Activated T-helper 17 cell treated with anti-CD3 and anti-CD28 coated beads, Interleukin-2, amount 50 U/mL, for 72 hours (primary cell): ENCODE measurements at regions not wholly inside any gene's neighbourhood (a gene's known extent, or its start where the extent isn't known, plus 50 kb on each side); places are given as distances from the start of the nearest gene placed in this dataset.

Source experiments
- ATAC-seq: fragments of 150-1000 bp; cut with Tn5 transposase; replicated peaks from 2 replicates; pipeline ENCODE4 v1.10.0; 2021; ENCODE audit warnings: mild to moderate bottlenecking, moderate library complexity
- H3K27ac Mint-ChIP-seq: one replicate; pipeline ENCODE4 v1.8.0; 2022; ENCODE audit warnings: mixed read lengths
- H3K27me3 Mint-ChIP-seq: one replicate; pipeline ENCODE4 v1.8.0; 2022; ENCODE audit warnings: mixed read lengths
- H3K36me3 Mint-ChIP-seq: one replicate; pipeline ENCODE4 v1.8.0; 2022; ENCODE audit warnings: low read depth, mild to moderate bottlenecking, mixed read lengths
- H3K4me1 Mint-ChIP-seq: one replicate; pipeline ENCODE4 v1.8.0; 2022; ENCODE audit warnings: mixed read lengths
- H3K4me3 Mint-ChIP-seq: one replicate; pipeline ENCODE4 v1.8.0; 2022; ENCODE audit warnings: mild to moderate bottlenecking, mixed read lengths
- H3K9me3 Mint-ChIP-seq: one replicate; pipeline ENCODE4 v1.8.0; 2022; ENCODE audit warnings: mixed read lengths

DNA sequence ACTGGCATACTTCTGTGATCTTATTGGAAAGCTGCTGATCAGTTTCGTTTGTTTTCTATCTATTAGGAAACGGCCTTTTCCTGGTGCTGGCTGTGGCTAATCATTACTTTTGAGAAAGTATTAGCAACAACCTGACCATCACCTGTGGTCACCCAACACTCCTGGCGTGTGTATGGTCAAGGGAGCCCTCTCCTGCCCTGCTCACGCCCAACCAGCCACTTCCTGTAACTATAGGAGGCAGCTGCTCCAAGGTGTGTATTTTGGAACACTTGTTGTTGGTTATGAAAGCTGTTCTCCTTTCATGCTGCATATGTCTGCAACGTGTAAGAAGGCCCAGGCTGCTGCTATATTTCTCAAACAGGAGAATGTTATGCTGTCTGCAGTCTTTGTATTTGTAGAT lies 1582.8 kb downstream of the AACS start:
- Mint-ChIP-seq H3K27ac (no peak overlapping the region), H3K9me3 (peaks cover 12% of the 10 kb centered on the region), H3K36me3 (no peaks in the 10 kb centered on the region), H3K4me1 (no peaks in the 10 kb centered on the region), H3K27me3 (peaks cover 7% of the 10 kb centered on the region), H3K4me3 (no peak overlapping the region)
- ATAC-seq = no peak

GRCh38 chr12:126651133-126651532 lies 1585.9 kb downstream of the AACS start:
- Mint-ChIP-seq H3K4me3 (no peak overlapping the region), H3K27me3 (peaks cover 3% of the 10 kb centered on the region), H3K27ac (no peak overlapping the region), H3K4me1 (no peaks in the 10 kb centered on the region), H3K36me3 (no peaks in the 10 kb centered on the region), H3K9me3 (no peaks in the 10 kb centered on the region)
- no peak for ATAC-seq

- Mint-ChIP-seq H3K27me3 (peaks cover 20% of the 10 kb centered on the region), H3K4me1 (no peaks in the 10 kb centered on the region), H3K27ac (no peak overlapping the region), H3K9me3 (peaks cover 37% of the 10 kb centered on the region), H3K4me3 (no peak overlapping the region), H3K36me3 (no peaks in the 10 kb centered on the region)
- ATAC-seq = no peak
Measured at GRCh38 chr12:126663304-126664094, 1598.3 kb downstream of the AACS start.

DNA sequence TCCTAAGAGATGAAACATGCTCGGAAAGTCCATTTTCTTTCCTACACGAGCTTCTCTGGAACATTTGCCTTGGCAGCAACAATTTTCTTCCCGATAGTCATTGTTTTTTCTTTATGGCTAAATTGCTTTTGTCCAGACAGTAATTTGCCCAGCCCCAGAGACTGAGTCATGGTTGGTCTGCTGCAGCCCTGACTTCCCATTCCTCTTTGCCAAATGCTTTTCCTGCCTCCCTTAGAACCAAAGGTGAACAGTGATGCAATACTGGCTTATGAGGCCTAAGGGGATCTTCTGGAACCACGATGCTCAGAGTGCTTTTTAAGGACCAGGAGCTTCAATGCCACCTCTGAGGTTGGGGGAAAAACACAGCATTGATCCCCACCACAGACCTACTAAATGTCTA lies 1599.6 kb upstream of the TMEM132C start:
- H3K4me1 Mint-ChIP-seq = no peaks in the 10 kb centered on the region
- no peak overlapping the region for H3K27ac Mint-ChIP-seq
- no peak overlapping the region for H3K4me3 Mint-ChIP-seq
- peaks cover 15% of the 10 kb centered on the region for H3K9me3 Mint-ChIP-seq
- no peaks in the 10 kb centered on the region for H3K36me3 Mint-ChIP-seq
- no peak for ATAC-seq
- peaks cover 7% of the 10 kb centered on the region for H3K27me3 Mint-ChIP-seq

DNA sequence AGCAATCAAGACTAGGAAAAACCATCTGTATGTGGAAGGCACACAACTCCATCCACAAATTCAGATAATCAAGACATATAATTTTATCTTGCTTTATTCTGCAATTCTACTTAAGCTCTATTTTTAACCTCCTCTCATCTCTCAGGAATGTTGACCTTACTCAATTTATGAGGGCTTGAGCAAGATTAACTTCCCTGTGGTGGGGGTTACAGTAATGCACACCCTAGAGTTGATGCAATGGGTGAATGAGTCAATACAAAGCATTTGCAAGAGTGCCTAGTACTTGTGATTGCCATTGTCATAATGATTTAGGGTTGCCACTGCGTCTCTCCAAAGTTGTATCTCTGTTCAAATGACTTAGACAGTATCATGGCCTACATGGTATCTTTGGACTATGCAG lies 1598.4 kb upstream of the TMEM132C start:
- Mint-ChIP-seq H3K4me3 (no peak overlapping the region), H3K4me1 (no peaks in the 10 kb centered on the region), H3K9me3 (peaks cover 9% of the 10 kb centered on the region), H3K36me3 (no peaks in the 10 kb centered on the region), H3K27ac (no peak overlapping the region), H3K27me3 (peaks cover 4% of the 10 kb centered on the region)
- ATAC-seq = no peak

- Mint-ChIP-seq H3K4me1 (no peaks in the 10 kb centered on the region), H3K27ac (no peak overlapping the region), H3K36me3 (no peaks in the 10 kb centered on the region), H3K9me3 (peaks cover 9% of the 10 kb centered on the region), H3K4me3 (no peak overlapping the region), H3K27me3 (peaks cover 4% of the 10 kb centered on the region)
- no peak for ATAC-seq
Measured at GRCh38 chr12:126668961-126669360, 1598.0 kb upstream of the TMEM132C start.

- no peak for ATAC-seq
- Mint-ChIP-seq H3K4me1 (no peaks in the 10 kb centered on the region), H3K27ac (no peak overlapping the region), H3K4me3 (no peak overlapping the region), H3K36me3 (no peaks in the 10 kb centered on the region), H3K9me3 (peaks cover 21% of the 10 kb centered on the region), H3K27me3 (peaks cover 4% of the 10 kb centered on the region)
Measured at GRCh38 chr12:126676434-126676833, 1590.5 kb upstream of the TMEM132C start.

GRCh38 chr12:126681676-126682075 lies 1585.3 kb upstream of the TMEM132C start:
- Mint-ChIP-seq H3K4me1 (no peaks in the 10 kb centered on the region), H3K36me3 (no peaks in the 10 kb centered on the region), H3K9me3 (peaks cover 19% of the 10 kb centered on the region), H3K4me3 (no peak overlapping the region), H3K27me3 (no peaks in the 10 kb centered on the region), H3K27ac (no peak overlapping the region)
- no peak for ATAC-seq

- H3K9me3 Mint-ChIP-seq = peaks cover 4% of the 10 kb centered on the region
- H3K4me1 Mint-ChIP-seq = no peaks in the 10 kb centered on the region
- ATAC-seq = peak; percentile 52
Measured at GRCh38 chr12:126684703-126685102, 1582.3 kb upstream of the TMEM132C start.

GRCh38 chr12:126685636-126686035 lies 1581.3 kb upstream of the TMEM132C start:
- Mint-ChIP-seq H3K27ac (no peak overlapping the region), H3K4me1 (no peaks in the 10 kb centered on the region), H3K4me3 (no peak overlapping the region), H3K36me3 (no peaks in the 10 kb centered on the region), H3K9me3 (peaks cover 4% of the 10 kb centered on the region), H3K27me3 (no peaks in the 10 kb centered on the region)
- no peak for ATAC-seq

More at GRCh38 chr12:126684703-126685102, 1582.3 kb upstream of the TMEM132C start:
- Mint-ChIP-seq H3K27me3 (no peaks in the 10 kb centered on the region), H3K36me3 (no peaks in the 10 kb centered on the region), H3K27ac (no peak overlapping the region), H3K4me3 (no peak overlapping the region)

DNA sequence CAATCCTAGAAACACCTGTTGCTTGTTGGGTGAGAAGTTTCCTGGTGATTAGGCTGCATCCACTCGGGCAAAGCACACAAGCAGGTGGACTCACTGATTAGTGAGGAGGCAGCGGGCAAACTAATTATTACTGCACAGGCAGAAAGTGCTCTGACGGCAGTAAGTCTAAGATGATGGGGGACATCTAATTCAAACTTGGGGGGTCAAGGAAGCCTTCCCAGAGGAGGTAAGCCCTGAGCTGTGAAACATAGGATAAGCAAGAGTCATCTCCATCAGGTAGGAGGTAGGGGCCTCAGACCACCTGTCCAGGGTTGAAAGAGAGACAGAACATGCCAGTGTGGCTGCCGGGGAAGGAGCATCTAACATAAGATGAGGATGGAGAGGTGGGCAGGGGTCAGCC lies 1578.4 kb upstream of the TMEM132C start:
- ATAC-seq = no peak
- Mint-ChIP-seq H3K4me3 (no peak overlapping the region), H3K27ac (no peak overlapping the region), H3K9me3 (no peaks in the 10 kb centered on the region), H3K4me1 (no peaks in the 10 kb centered on the region), H3K36me3 (no peaks in the 10 kb centered on the region), H3K27me3 (no peaks in the 10 kb centered on the region)

DNA sequence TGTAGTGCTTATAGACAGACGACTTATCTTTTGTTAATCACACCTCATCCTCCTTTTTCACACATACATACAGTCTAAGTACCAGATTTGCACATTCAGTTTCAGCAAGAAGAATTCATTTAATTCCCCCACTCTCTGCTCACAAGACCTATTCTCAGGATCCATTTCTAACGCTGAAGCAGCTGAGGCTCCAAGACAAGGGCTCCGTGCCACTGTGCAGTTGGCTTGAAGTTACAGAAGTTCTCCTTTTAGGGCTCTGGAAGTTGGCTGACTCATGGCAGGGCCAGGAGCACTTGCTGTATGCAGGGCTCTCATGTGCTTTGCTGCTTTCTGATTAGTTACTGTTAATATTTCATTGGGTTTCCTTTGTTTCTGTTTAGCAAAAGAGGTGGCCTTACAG lies 1566.9 kb upstream of the TMEM132C start:
- Mint-ChIP-seq H3K27ac (no peak overlapping the region), H3K36me3 (no peaks in the 10 kb centered on the region), H3K27me3 (no peaks in the 10 kb centered on the region), H3K9me3 (peaks cover 11% of the 10 kb centered on the region), H3K4me1 (no peaks in the 10 kb centered on the region), H3K4me3 (no peak overlapping the region)
- no peak for ATAC-seq

GRCh38 chr12:126704609-126705008 lies 1562.4 kb upstream of the TMEM132C start:
- no peak overlapping the region for H3K4me3 Mint-ChIP-seq
- H3K4me1 Mint-ChIP-seq = peaks cover 4% of the 10 kb centered on the region
- ATAC-seq = no peak
- no peaks in the 10 kb centered on the region for H3K36me3 Mint-ChIP-seq
- no peaks in the 10 kb centered on the region for H3K27me3 Mint-ChIP-seq
- no peak overlapping the region for H3K27ac Mint-ChIP-seq
- H3K9me3 Mint-ChIP-seq = peaks cover 8% of the 10 kb centered on the region

GRCh38 chr12:126706300-126706699 lies 1560.7 kb upstream of the TMEM132C start:
- Mint-ChIP-seq H3K27ac (no peak overlapping the region), H3K9me3 (peaks cover 4% of the 10 kb centered on the region), H3K27me3 (no peaks in the 10 kb centered on the region), H3K4me3 (no peak overlapping the region), H3K36me3 (no peaks in the 10 kb centered on the region), H3K4me1 (peaks cover 4% of the 10 kb centered on the region)
- no peak for ATAC-seq

GRCh38 chr12:126708492-126708896 lies 1558.5 kb upstream of the TMEM132C start:
- H3K4me1 Mint-ChIP-seq = peaks cover 4% of the 10 kb centered on the region
- H3K4me3 Mint-ChIP-seq = peak overlapping the region; percentile 3
- peak overlapping the region; percentile 38 for H3K27ac Mint-ChIP-seq
- peak; percentile 95 for ATAC-seq
- no peaks in the 10 kb centered on the region for H3K27me3 Mint-ChIP-seq
- no peaks in the 10 kb centered on the region for H3K36me3 Mint-ChIP-seq
- peaks cover 4% of the 10 kb centered on the region for H3K9me3 Mint-ChIP-seq
